GM18519 (cell line): ENCODE measurements at regions not wholly inside any gene's neighbourhood (a gene's known extent, or its start where the extent isn't known, plus 50 kb on each side); places are given as distances from the start of the nearest gene placed in this dataset.

Experiments used
- ATAC-seq: cut with Tn5 transposase; IDR thresholded peaks from one replicate; pipeline ENCODE4 v1.9.1; 2021; ENCODE audit warnings: mild to moderate bottlenecking, moderate library complexity; ENCODE audit not compliant: unreplicated experiment, low FRiP score

GRCh38 chr6:170122651-170123050, 168.2 kb downstream of the DLL1 start:
- ATAC-seq, result no peak

- ATAC-seq, result no peak
These were observed 173.5 kb downstream of the DLL1 start for GRCh38 chr6:170117111-170117972.

- ATAC-seq, result no peak
These were observed 174.2 kb downstream of the DLL1 start for GRCh38 chr6:170116636-170117035.

GRCh38 chr6:170114956-170115855, 175.7 kb downstream of the DLL1 start:
- ATAC-seq, result no peak

GRCh38 chr6:170114187-170114945, 176.5 kb downstream of the DLL1 start:
- no peak for ATAC-seq

GRCh38 chr6:170113141-170113540, 177.7 kb downstream of the DLL1 start:
- ATAC-seq, result no peak

GRCh38 chr6:170112583-170112860, 178.4 kb downstream of the DLL1 start:
- no peak for ATAC-seq

GRCh38 chr6:170111816-170112582, 178.9 kb downstream of the DLL1 start:
- no peak for ATAC-seq

GRCh38 chr6:170111141-170111664, 179.7 kb downstream of the DLL1 start:
- no peak for ATAC-seq

- ATAC-seq, result no peak
These were observed 180.4 kb downstream of the DLL1 start for GRCh38 chr6:170110201-170111140.

GRCh38 chr6:170108890-170109587, 181.8 kb downstream of the DLL1 start:
- ATAC-seq, result no peak

GRCh38 chr6:170108456-170108855, 182.4 kb downstream of the DLL1 start:
- ATAC-seq, result no peak

GRCh38 chr6:170107606-170108222, 183.2 kb downstream of the DLL1 start:
- ATAC-seq, result no peak

- no peak for ATAC-seq
These were observed 183.9 kb downstream of the DLL1 start for GRCh38 chr6:170106906-170107525.

GRCh38 chr6:170102582-170103481, 188.0 kb downstream of the DLL1 start:
- no peak for ATAC-seq

- no peak for ATAC-seq
These were observed 188.8 kb downstream of the DLL1 start for GRCh38 chr6:170102038-170102437.
